Transverse colon (tissue), 4 donors: ENCODE measurements at regions not wholly inside any gene's neighbourhood (a gene's known extent, or its start where the extent isn't known, plus 50 kb on each side); places are given as distances from the start of the nearest gene placed in this dataset.
"Not testable (repeated sequence)": the region's sequence is repeated elsewhere in the genome, so short reads cannot be mapped to it uniquely, and the experiment has no call there.

ENCODE experiments used
- DNase-seq: peaks from one replicate; pipeline ENCODE4 v3.0.0-alpha.2; 2019
- H3K27ac ChIP-seq, 4 donors: fragments of 200-600 bp; sonication (generic); 2 replicates each; pipeline ENCODE4 v1.5.1; 2016 to 2018; ENCODE audit warnings: inconsistent platforms in 4 of 4
- H3K27me3 ChIP-seq: fragments of 200-600 bp; sonication (generic); 2 replicates; pipeline ENCODE4 v1.5.1; 2017; ENCODE audit warnings: inconsistent platforms
- H3K36me3 ChIP-seq, 4 donors: fragments of 200-600 bp; sonication (generic); 2 replicates each; pipeline ENCODE4 v1.5.1; 2017 to 2019; ENCODE audit warnings: inconsistent platforms in 4 of 4
- H3K4me1 ChIP-seq, 4 donors: fragments of 200-600 bp; sonication (generic); 2 replicates each; pipeline ENCODE4 v1.5.1; 2017 to 2020; ENCODE audit warnings: inconsistent platforms in 4 of 4
- H3K4me3 ChIP-seq, 4 donors: fragments of 200-600 bp; sonication (generic); 1 replicate in 1 of 4; 2 replicates in 3 of 4; pipeline versions ENCODE4 v1.5.1 to v1.6.1; 2017 to 2019; ENCODE audit warnings: inconsistent platforms in 4 of 4
- H3K9me3 ChIP-seq, 2 donors: fragments of 200-600 bp; sonication (generic); 2 replicates each; pipeline ENCODE4 v1.5.1; 2017 to 2019; ENCODE audit warnings: inconsistent platforms in 2 of 2
- EP300 ChIP-seq: sonication (generic); formaldehyde crosslinking; IDR thresholded peaks from one replicate; pipeline ENCODE4 v1.6.1; 2017; ENCODE audit warnings: antibody characterized with exemption, low read depth
- POLR2A ChIP-seq: fragments of 450-650 bp; IDR thresholded peaks from one replicate; pipeline ENCODE4 v1.6.1; 2016; ENCODE audit warnings: antibody characterized with exemption, mild to moderate bottlenecking, moderate library complexity
- POLR2AphosphoS5 ChIP-seq, 3 donors: sonication (generic); formaldehyde crosslinking; IDR thresholded peaks; one replicate each; pipeline ENCODE4 v1.6.1; 2016; ENCODE audit warnings: antibody characterized with exemption in 3 of 3
- WGBS, 2 donors: methylation state at CpG; one replicate each; pipeline ENCODE4 v1.1.5; 2018; ENCODE audit warnings: low coverage in 1 of 2; 5-methylcytosine and 5-hydroxymethylcytosine counted together
- in situ Hi-C, 4 donors: fragments of 200-750 bp; cut with MboI; loops; one replicate each; pipeline versions ENCODE4 v1.15.0 to v1.15.1; 2017; ENCODE audit warnings: low sequenced_read_pairs in 3 of 4, low pct_ligation_motif_present in 1 of 4, low pct_unique_long_range_greater_than_20kb in 1 of 4
- intact Hi-C: fragments of 100-400 bp; cut with DNase I; formaldehyde crosslinking; loops from one replicate; pipeline ENCODE4 v1.15.1; 2023; ENCODE audit warnings: low total_unique reads
- TF ChIP-seq, protein P1 (sequence below), 5 experiments: fragments of 200-600 bp in 3 of 5; fragments of 450-650 bp in 2 of 5; sonication (generic) in 3 of 5; IDR thresholded peaks; 1 replicate in 2 of 5; 2 replicates in 3 of 5; pipeline ENCODE4 v1.5.1; 2016 to 2017; ENCODE audit warnings: antibody characterized with exemption in 5 of 5, inconsistent platforms in 3 of 5, mild to moderate bottlenecking in 2 of 5, moderate library complexity in 1 of 5

DNA sequence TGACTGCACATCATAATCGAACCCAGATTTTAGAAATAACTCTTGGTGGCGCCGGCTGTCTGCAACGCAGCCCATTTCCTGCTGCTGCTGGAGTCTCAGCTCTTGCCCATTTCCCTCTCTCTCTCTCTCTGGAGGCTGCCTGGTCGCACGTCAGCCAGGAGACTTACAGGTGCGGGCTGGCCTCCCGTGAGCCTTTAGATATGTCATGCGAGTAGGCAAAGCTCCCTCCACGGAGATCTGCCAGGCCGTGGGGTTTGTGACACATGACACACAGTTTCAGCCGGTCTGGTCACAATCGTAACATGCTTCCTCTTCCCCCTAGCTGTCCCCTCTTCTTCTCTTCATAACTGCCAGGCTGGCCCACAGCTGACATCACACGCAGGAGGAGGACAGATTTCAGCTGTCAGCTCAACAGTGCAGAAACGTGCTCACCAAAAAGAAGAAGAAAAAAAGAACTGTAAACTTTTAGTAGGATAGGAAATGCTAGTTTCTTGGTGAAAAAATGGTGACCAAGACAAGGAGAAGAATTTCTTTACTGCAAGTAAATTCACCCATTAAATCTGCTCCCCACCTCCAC lies 489.3 kb downstream of the ZNF516 start:
- no peak for DNase-seq
- TF ChIP-seq, protein P1, sequence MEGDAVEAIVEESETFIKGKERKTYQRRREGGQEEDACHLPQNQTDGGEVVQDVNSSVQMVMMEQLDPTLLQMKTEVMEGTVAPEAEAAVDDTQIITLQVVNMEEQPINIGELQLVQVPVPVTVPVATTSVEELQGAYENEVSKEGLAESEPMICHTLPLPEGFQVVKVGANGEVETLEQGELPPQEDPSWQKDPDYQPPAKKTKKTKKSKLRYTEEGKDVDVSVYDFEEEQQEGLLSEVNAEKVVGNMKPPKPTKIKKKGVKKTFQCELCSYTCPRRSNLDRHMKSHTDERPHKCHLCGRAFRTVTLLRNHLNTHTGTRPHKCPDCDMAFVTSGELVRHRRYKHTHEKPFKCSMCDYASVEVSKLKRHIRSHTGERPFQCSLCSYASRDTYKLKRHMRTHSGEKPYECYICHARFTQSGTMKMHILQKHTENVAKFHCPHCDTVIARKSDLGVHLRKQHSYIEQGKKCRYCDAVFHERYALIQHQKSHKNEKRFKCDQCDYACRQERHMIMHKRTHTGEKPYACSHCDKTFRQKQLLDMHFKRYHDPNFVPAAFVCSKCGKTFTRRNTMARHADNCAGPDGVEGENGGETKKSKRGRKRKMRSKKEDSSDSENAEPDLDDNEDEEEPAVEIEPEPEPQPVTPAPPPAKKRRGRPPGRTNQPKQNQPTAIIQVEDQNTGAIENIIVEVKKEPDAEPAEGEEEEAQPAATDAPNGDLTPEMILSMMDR (IDR thresholded peaks at IDR 0.05), result no peak
- TF ChIP-seq POLR2AphosphoS5 (IDR thresholded peaks at IDR 0.05), result no peak
- no peak for TF ChIP-seq EP300
- TF ChIP-seq POLR2A, result no peak
- H3K9me3 ChIP-seq, result no peaks in the 10 kb centered on the region
- no peaks in the 10 kb centered on the region for H3K27me3 ChIP-seq
- 38 to 60% methylated on average over 4 to 15 of the region's 15 CpGs for WGBS, 2 donors
- in situ Hi-C loops (no loop called here), intact Hi-C loops (no loop called here)
- no peaks in the 10 kb centered on the region for H3K36me3 ChIP-seq
- H3K4me1 ChIP-seq, result no peaks in the 10 kb centered on the region
- H3K27ac ChIP-seq, result no peak overlapping the region
- no peak overlapping the region for H3K4me3 ChIP-seq

DNA sequence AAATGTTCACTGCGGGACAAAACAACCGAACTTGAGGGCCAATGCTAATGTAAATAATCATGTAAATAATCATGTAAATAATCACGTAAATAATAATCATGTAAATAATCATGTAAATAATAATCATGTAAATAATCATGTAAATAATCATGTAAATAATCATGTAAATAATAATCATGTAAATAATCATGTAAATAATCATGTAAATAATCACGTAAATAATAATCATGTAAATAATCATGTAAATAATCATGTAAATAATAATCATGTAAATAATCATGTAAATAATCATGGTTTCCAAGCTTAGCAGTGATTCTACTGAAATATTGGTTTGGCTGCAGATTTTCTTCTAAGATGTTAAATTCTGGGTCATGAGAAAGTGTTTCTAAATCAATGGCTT lies 507.1 kb downstream of the ZNF516 start:
- in situ Hi-C loops, H3K27ac ChIP-seq, intact Hi-C loops, H3K4me3 ChIP-seq, H3K27me3 ChIP-seq, H3K4me1 ChIP-seq, H3K36me3 ChIP-seq, H3K9me3 ChIP-seq, DNase-seq: not testable (repeated sequence)
- 73 to 75% methylated on average over 4 of the region's 4 CpGs for WGBS, 2 donors

GRCh38 chr18:75984853-75985252 lies 510.2 kb downstream of the ZNF516 start:
- no peak for DNase-seq
- no peaks in the 10 kb centered on the region for H3K27me3 ChIP-seq
- H3K36me3 ChIP-seq, result no peaks in the 10 kb centered on the region
- WGBS, 2 donors, result 40 to 77% methylated on average over 1 of the region's 1 CpG
- intact Hi-C loops (loop anchor here (5.0 kb wide), 1 partner anchor 1132 kb away; no protein-coding TSS in a partner anchor), in situ Hi-C loops (no loop called here)
- H3K9me3 ChIP-seq, result no peaks in the 10 kb centered on the region
- TF ChIP-seq POLR2A (no peak), EP300 (no peak), POLR2AphosphoS5 (IDR thresholded peaks at IDR 0.05) (no peak)
- TF ChIP-seq, protein P1 (IDR thresholded peaks at IDR 0.05), result no peak
- no peak overlapping the region for H3K27ac ChIP-seq
- H3K4me3 ChIP-seq, result no peak overlapping the region
- no peaks in the 10 kb centered on the region for H3K4me1 ChIP-seq

DNA sequence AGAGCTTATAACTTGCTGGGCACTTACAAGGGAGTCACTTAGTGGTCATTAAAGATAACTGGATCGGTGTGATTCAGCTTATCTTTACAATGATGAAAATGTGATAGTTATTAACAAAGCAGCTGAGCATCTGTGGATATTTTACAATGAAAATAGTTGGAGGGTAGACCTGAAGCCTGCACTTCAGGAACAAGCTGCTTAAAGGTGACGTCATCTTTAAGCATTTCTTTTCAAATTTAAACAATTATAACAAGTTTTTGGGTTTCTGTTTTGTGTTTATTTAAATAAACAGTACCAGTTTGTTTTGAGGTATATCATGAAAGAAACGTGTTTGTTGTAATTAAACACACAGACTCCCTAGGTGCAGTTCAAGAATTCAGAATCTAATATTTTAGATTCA lies 513.9 kb downstream of the ZNF516 start:
- no peak overlapping the region for H3K27ac ChIP-seq
- H3K4me1 ChIP-seq, result no peaks in the 10 kb centered on the region
- WGBS, 2 donors, result 55 to 66% methylated on average over 3 of the region's 3 CpGs
- in situ Hi-C loops (no loop called here), intact Hi-C loops (loop anchor here (5.0 kb wide), 1 partner anchor 1136 kb away; no protein-coding TSS in a partner anchor)
- no peak for TF ChIP-seq POLR2AphosphoS5 (IDR thresholded peaks at IDR 0.05)
- no peak for TF ChIP-seq EP300
- TF ChIP-seq, protein P1 (IDR thresholded peaks at IDR 0.05), result no peak
- no peak for TF ChIP-seq POLR2A
- no peak overlapping the region for H3K4me3 ChIP-seq
- no peaks in the 10 kb centered on the region for H3K9me3 ChIP-seq
- no peak for DNase-seq
- no peaks in the 10 kb centered on the region for H3K36me3 ChIP-seq
- H3K27me3 ChIP-seq, result no peaks in the 10 kb centered on the region

DNA sequence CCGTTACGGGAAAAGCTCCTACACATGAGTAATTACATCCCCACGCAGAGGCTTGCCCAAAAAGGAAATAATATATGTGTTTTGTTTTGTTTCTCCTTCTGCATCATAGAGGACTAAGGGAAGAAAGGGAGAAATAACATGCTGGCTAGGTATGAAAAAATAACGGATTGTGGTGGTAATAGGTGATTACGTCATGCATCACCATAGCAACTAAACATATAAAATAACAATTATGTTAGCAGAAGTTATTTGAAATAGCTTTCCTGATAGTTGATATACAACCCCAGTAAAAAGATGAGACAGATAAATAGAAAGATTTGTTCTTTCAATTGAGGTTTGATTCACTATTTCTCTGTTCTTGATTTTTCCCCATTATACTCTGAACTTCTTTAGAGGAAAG lies 518.0 kb downstream of the ZNF516 start:
- intact Hi-C loops, result no loop called here
- Histone ChIP-seq H3K36me3 (no peaks in the 10 kb centered on the region), H3K9me3 (no peaks in the 10 kb centered on the region), H3K27ac (no peak overlapping the region), H3K4me3 (no peak overlapping the region), H3K4me1 (no peaks in the 10 kb centered on the region), H3K27me3 (no peaks in the 10 kb centered on the region)
- TF ChIP-seq, protein P1 (IDR thresholded peaks at IDR 0.05), result no peak
- TF ChIP-seq POLR2AphosphoS5 (IDR thresholded peaks at IDR 0.05) (no peak), EP300 (no peak)
- 68 to 70% methylated on average over 5 of the region's 5 CpGs for WGBS, 2 donors
- in situ Hi-C loops, result no loop called here
- no peak for DNase-seq
